IMR-90 (cell line): ENCODE measurements at regions not wholly inside any gene's neighbourhood (a gene's known extent, or its start where the extent isn't known, plus 50 kb on each side); places are given as distances from the start of the nearest gene placed in this dataset.

Source experiments
- ATAC-seq: fragments of 200-7000 bp; cut with Tn5 transposase; 2 replicates; pipeline ENCODE4 v1.9.1; 2020; ENCODE audit warnings: low read depth, mild to moderate bottlenecking, moderate library complexity
- BruUV-seq: library from RNA; stranded (reverse); fragments of 400-500 nt; replicated peaks from 2 replicates; lab custom pipeline; 2021; lab: Mats Ljungman, UMichigan
- CTCF ChIA-PET: fragments of 300-600 bp; formaldehyde crosslinking; extraction: SDS; loops from one replicate; lab custom pipeline; 2021; ENCODE audit warnings: antibody characterized with exemption; lab: Yijun Ruan, JAX
- POLR2A ChIA-PET: fragments of 300-600 bp; sonication (Branson Sonifier 250); formaldehyde crosslinking; loops from one replicate; lab custom pipeline; 2022; ENCODE audit warnings: antibody characterized with exemption; ENCODE audit not compliant: unreplicated experiment; lab: Charles Lee
- DNase-seq: peaks from one replicate; pipeline ENCODE4 v3.0.0; 2013
- H2AFZ ChIP-seq: replicated peaks from 2 replicates; pipeline ENCODE3; 2013; ENCODE audit warnings: low read length, mild to moderate bottlenecking; ENCODE audit not compliant: poor library complexity
- H2AK5ac ChIP-seq: 2 replicates; pipeline ENCODE4 v1.6.1; 2013; ENCODE audit warnings: low read depth, low read length, inconsistent platforms
- H2AK9ac ChIP-seq: replicated peaks from 2 replicates; pipeline ENCODE3; 2013; ENCODE audit warnings: mild to moderate bottlenecking, low read depth, low read length, moderate library complexity; ENCODE audit not compliant: poor library complexity
- H2BK120ac ChIP-seq: 2 replicates; pipeline ENCODE4 v1.6.1; 2013; ENCODE audit warnings: low read depth, low read length, inconsistent platforms
- H2BK15ac ChIP-seq: 3 replicates; pipeline ENCODE4 v1.6.1; 2013; ENCODE audit warnings: low read depth, low read length, inconsistent platforms
- H2BK20ac ChIP-seq: 2 replicates; pipeline ENCODE4 v1.6.1; 2013; ENCODE audit warnings: low read depth, mild to moderate bottlenecking, inconsistent platforms, low read length, moderate library complexity
- H2BK5ac ChIP-seq: 2 replicates; pipeline ENCODE4 v1.6.1; 2013; ENCODE audit warnings: mild to moderate bottlenecking, low read depth, low read length, inconsistent platforms; ENCODE audit not compliant: poor library complexity, severe bottlenecking
- H3K14ac ChIP-seq: replicated peaks from 2 replicates; pipeline ENCODE4 v1.6.1; 2013; ENCODE audit warnings: low read depth, low read length, inconsistent platforms
- H3K18ac ChIP-seq: 2 replicates; pipeline ENCODE4 v1.6.1; 2013; ENCODE audit warnings: low read depth, low read length, control low read depth
- H3K23ac ChIP-seq: 2 replicates; pipeline ENCODE4 v1.6.1; 2013; ENCODE audit warnings: low read depth, low read length, inconsistent platforms
- H3K27ac ChIP-seq: 2 replicates; pipeline ENCODE4 v1.5.1; 2013; ENCODE audit warnings: mild to moderate bottlenecking, control low read depth, low read length; ENCODE audit not compliant: insufficient read depth
- H3K27me3 ChIP-seq: 2 replicates; pipeline ENCODE4 v1.6.1; 2013; ENCODE audit warnings: low read length; ENCODE audit not compliant: control insufficient read depth, insufficient read depth
- H3K36me3 ChIP-seq: 2 replicates; pipeline ENCODE4 v1.6.1; 2013; ENCODE audit warnings: low read length, mixed read lengths; ENCODE audit not compliant: control insufficient read depth, insufficient read depth
- H3K4ac ChIP-seq: 2 replicates; pipeline ENCODE4 v1.6.1; 2013; ENCODE audit warnings: low read depth, low read length, inconsistent platforms
- H3K4me1 ChIP-seq: 2 replicates; pipeline ENCODE4 v1.6.1; 2013; ENCODE audit warnings: low read length, mixed read lengths; ENCODE audit not compliant: control insufficient read depth, insufficient read depth
- H3K4me2 ChIP-seq: 2 replicates; pipeline ENCODE4 v1.6.1; 2013; ENCODE audit warnings: low read depth, mild to moderate bottlenecking, control low read depth, low read length, moderate library complexity
- H3K4me3 ChIP-seq: 2 replicates; pipeline ENCODE4 v1.5.1; 2013; ENCODE audit warnings: low read depth, mild to moderate bottlenecking, control low read depth, low read length, moderate library complexity; ENCODE audit not compliant: insufficient read depth
- H3K56ac ChIP-seq: 2 replicates; pipeline ENCODE4 v1.6.1; 2013; ENCODE audit warnings: low read length, inconsistent platforms; ENCODE audit not compliant: insufficient read depth; ENCODE audit errors: extremely low read depth
- H3K79me1 ChIP-seq, 2 experiments: 2 replicates each; pipeline ENCODE4 v1.6.1; 2013; ENCODE audit warnings: low read length in 2 of 2, inconsistent platforms in 1 of 2, low read depth in 1 of 2
- H3K9ac ChIP-seq: 2 replicates; pipeline ENCODE4 v1.6.1; 2013; ENCODE audit warnings: low read depth, low read length, control low read depth
- H3K9me1 ChIP-seq: 2 replicates; pipeline ENCODE4 v1.6.1; 2013; ENCODE audit warnings: low read length, inconsistent platforms; ENCODE audit not compliant: insufficient read depth
- H3K9me3 ChIP-seq: 2 replicates; pipeline ENCODE4 v1.6.1; 2013; ENCODE audit warnings: low read length; ENCODE audit not compliant: control insufficient read depth, insufficient read depth
- H4K20me1 ChIP-seq: 2 replicates; pipeline ENCODE4 v1.6.1; 2013; ENCODE audit warnings: low read length, inconsistent platforms; ENCODE audit not compliant: insufficient read depth
- H4K5ac ChIP-seq: 2 replicates; pipeline ENCODE4 v1.6.1; 2013; ENCODE audit warnings: mild to moderate bottlenecking, low read depth, low read length, control low read depth
- H4K8ac ChIP-seq, 2 experiments: 2 replicates each; pipeline ENCODE4 v1.6.1; 2013; ENCODE audit warnings: low read depth in 2 of 2, low read length in 2 of 2, control low read depth in 1 of 2, inconsistent platforms in 1 of 2
- H4K91ac ChIP-seq: 2 replicates; pipeline ENCODE4 v1.6.1; 2013; ENCODE audit warnings: low read depth, low read length, inconsistent platforms; ENCODE audit not compliant: insufficient read depth
- CEBPB ChIP-seq: IDR thresholded peaks from 2 replicates; pipeline ENCODE4 v1.6.1; 2012; ENCODE audit warnings: low read depth, low read length, improper control_type of control experiment
- CTCF ChIP-seq: conservative IDR thresholded peaks from 2 replicates; pipeline ENCODE4 v1.5.1; 2012; ENCODE audit warnings: mild to moderate bottlenecking, low read depth, low read length, improper control_type of control experiment
- ELK1 ChIP-seq: fragments of 150-350 bp; IDR thresholded peaks from 2 replicates; pipeline ENCODE4 v1.6.1; 2016; ENCODE audit warnings: low read depth, mild to moderate bottlenecking, low read length, moderate library complexity, borderline replicate concordance
- FOS ChIP-seq: fragments of 150-350 bp; IDR thresholded peaks from 2 replicates; pipeline ENCODE4 v1.6.1; 2016; ENCODE audit warnings: low read depth, low read length
- MAFK ChIP-seq: IDR thresholded peaks from 2 replicates; pipeline ENCODE4 v1.6.1; 2012; ENCODE audit warnings: low read depth, low read length, improper control_type of control experiment
- MXI1 ChIP-seq: IDR thresholded peaks from 2 replicates; pipeline ENCODE4 v1.6.1; 2012; ENCODE audit warnings: low read depth, mild to moderate bottlenecking, low read length, moderate library complexity, borderline replicate concordance
- NFE2L2 ChIP-seq: fragments of 150-350 bp; IDR thresholded peaks from 2 replicates; pipeline ENCODE4 v1.6.1; 2016; ENCODE audit warnings: low read depth, mild to moderate bottlenecking, low read length
- POLR2A ChIP-seq: IDR thresholded peaks from 2 replicates; pipeline ENCODE4 v1.6.1; 2012; ENCODE audit warnings: mild to moderate bottlenecking, low read depth, low read length
- RCOR1 ChIP-seq: IDR thresholded peaks from 2 replicates; pipeline ENCODE4 v1.6.1; 2012; ENCODE audit warnings: mild to moderate bottlenecking, low read length, improper control_type of control experiment; ENCODE audit not compliant: insufficient replicate concordance
- RFX5 ChIP-seq: IDR thresholded peaks from 2 replicates; pipeline ENCODE4 v1.8.0; 2012; ENCODE audit warnings: low read depth, mild to moderate bottlenecking, low read length, moderate library complexity
- USF2 ChIP-seq: fragments of 150-350 bp; IDR thresholded peaks from 2 replicates; pipeline ENCODE4 v1.6.1; 2017; ENCODE audit warnings: mild to moderate bottlenecking, antibody characterized with exemption, low read length, low read depth
- WGBS, 2 experiments: methylation state at CpG; one replicate each; pipeline versions ENCODE4 v1.1.5 to v1.1.7; 2013; ENCODE audit warnings: missing lambda C conversion rate in 2 of 2; ENCODE audit not compliant: insufficient read length in 1 of 2; ENCODE audit errors: extremely low coverage in 2 of 2; 5-methylcytosine and 5-hydroxymethylcytosine counted together
- dilution Hi-C: fragments of 300-500 bp; cut with HindIII; formaldehyde crosslinking; loops from one replicate; pipeline ENCODE4 v1.14.3; 2018; ENCODE audit warnings: low sequenced_read_pairs; ENCODE audit not compliant: unreplicated experiment
- in situ Hi-C: fragments of 300-500 bp; cut with MboI; formaldehyde crosslinking; loops from 3 replicates; pipeline ENCODE4 v1.14.3; 2019; ENCODE audit warnings: low sequenced_read_pairs, inconsistent platforms, mixed read lengths
- intact Hi-C: fragments of 100-400 bp; cut with micrococcal nuclease; formaldehyde crosslinking; loops from 2 replicates; pipeline ENCODE4 v1.10.0; 2022

GRCh38 chr14:100010679-100011078, 54.5 kb upstream of the EVL start:
- Histone ChIP-seq H3K79me1 (peaks cover 14 to 17% of the 10 kb centered on the region in 2 experiments), H3K4me2 (no peak overlapping the region), H3K56ac (no peak overlapping the region), H2BK120ac (no peak overlapping the region), H3K9me3 (no peaks in the 10 kb centered on the region), H3K14ac (no peak overlapping the region), H2AK9ac (no peak overlapping the region), H4K5ac (no peak overlapping the region), H3K27ac (no peak overlapping the region), H4K8ac (no peak overlapping the region), H3K36me3 (no peaks in the 10 kb centered on the region), H3K23ac (no peak overlapping the region), H3K4ac (no peak overlapping the region), H3K18ac (no peak overlapping the region), H3K4me1 (peaks cover 10% of the 10 kb centered on the region), H2AK5ac (no peak overlapping the region), H3K27me3 (no peaks in the 10 kb centered on the region), H2BK20ac (no peak overlapping the region), H4K20me1 (no peaks in the 10 kb centered on the region), H3K9ac (no peak overlapping the region), H2BK15ac (no peak overlapping the region), H3K9me1 (peaks cover 4% of the 10 kb centered on the region), H3K4me3 (no peak overlapping the region), H2BK5ac (no peak overlapping the region), H4K91ac (no peak overlapping the region), H2AFZ (no peak overlapping the region)
- ChIA-PET POLR2A (no interaction called here), CTCF (no interaction called here)
- DNase-seq (no peak), ATAC-seq (no peak)
- dilution Hi-C loops = no loop called here
- in situ Hi-C loops = no loop called here
- no TSS peak for BruUV-seq
- TF ChIP-seq NFE2L2 (no peak), FOS (no peak), RFX5 (no peak), MXI1 (no peak), POLR2A (no peak), RCOR1 (no peak), USF2 (no peak), MAFK (no peak), CTCF (no peak), ELK1 (no peak), CEBPB (no peak)
- intact Hi-C loops = no loop called here
- WGBS, 2 experiments = 90% methylated on average over 2 of the region's 4 CpGs; no CpG with 5 or more reads in 1 of the 2 experiments
